22Rv1 (cell line): ENCODE measurements at regions not wholly inside any gene's neighbourhood (a gene's known extent, or its start where the extent isn't known, plus 50 kb on each side); places are given as distances from the start of the nearest gene placed in this dataset.

ENCODE experiments used
- H3K27ac ChIP-seq: fragments of 450-650 bp; 2 replicates; pipeline ENCODE4 v1.5.1; 2017
- ZFX ChIP-seq: fragments of 450-650 bp; IDR thresholded peaks from 2 replicates; pipeline ENCODE4 v1.6.1; 2017; ENCODE audit warnings: antibody characterized with exemption, borderline replicate concordance
- TF ChIP-seq, protein P1 (sequence below): fragments of 450-650 bp; IDR thresholded peaks from 2 replicates; pipeline ENCODE4 v1.5.1; 2017; ENCODE audit warnings: mild to moderate bottlenecking

DNA sequence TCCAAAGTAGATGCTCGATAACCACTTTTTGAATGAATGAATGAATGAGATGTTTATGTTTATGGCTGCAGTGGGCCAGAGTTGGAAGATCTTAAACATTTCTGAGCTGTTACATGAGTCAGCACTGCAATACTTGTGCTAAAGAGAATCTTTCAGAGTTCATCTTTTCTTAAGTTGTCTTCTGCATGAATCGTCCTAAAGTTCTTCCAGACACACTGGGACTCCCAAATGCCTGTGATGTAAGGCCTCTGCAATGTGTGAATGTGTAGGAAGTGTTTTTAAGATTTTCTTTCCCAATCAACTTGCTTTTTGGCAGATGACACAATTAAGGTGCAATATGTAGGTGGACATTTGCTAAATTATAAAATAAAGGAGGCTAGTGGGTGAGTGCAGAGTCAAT is 50.3 kb upstream of the TRIM9 start:
- no peak for TF ChIP-seq ZFX
- TF ChIP-seq, protein P1, sequence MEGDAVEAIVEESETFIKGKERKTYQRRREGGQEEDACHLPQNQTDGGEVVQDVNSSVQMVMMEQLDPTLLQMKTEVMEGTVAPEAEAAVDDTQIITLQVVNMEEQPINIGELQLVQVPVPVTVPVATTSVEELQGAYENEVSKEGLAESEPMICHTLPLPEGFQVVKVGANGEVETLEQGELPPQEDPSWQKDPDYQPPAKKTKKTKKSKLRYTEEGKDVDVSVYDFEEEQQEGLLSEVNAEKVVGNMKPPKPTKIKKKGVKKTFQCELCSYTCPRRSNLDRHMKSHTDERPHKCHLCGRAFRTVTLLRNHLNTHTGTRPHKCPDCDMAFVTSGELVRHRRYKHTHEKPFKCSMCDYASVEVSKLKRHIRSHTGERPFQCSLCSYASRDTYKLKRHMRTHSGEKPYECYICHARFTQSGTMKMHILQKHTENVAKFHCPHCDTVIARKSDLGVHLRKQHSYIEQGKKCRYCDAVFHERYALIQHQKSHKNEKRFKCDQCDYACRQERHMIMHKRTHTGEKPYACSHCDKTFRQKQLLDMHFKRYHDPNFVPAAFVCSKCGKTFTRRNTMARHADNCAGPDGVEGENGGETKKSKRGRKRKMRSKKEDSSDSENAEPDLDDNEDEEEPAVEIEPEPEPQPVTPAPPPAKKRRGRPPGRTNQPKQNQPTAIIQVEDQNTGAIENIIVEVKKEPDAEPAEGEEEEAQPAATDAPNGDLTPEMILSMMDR: no peak
- H3K27ac ChIP-seq: no peak overlapping the region

DNA sequence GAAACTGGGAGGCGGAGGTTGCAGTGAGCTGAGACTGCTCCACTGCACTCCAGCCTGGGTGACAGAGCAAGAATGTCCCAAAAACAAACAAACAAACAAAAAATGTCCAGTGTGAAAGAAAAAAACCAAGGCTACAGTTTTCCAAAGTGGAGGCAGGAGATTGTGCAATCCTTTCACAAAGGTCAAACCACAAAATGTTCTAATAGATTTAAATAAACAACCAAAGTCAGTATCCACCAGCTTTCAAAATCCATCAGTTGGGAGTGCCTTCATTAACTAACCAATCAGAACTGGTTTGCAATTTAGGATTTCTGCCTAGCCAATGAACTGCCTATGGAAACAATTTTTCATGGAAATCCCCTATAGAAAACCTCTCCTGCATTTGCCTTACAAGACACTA is 52.3 kb upstream of the TRIM9 start:
- TF ChIP-seq ZFX: no peak
- TF ChIP-seq, protein P1: no peak
- H3K27ac ChIP-seq: no peak overlapping the region

DNA sequence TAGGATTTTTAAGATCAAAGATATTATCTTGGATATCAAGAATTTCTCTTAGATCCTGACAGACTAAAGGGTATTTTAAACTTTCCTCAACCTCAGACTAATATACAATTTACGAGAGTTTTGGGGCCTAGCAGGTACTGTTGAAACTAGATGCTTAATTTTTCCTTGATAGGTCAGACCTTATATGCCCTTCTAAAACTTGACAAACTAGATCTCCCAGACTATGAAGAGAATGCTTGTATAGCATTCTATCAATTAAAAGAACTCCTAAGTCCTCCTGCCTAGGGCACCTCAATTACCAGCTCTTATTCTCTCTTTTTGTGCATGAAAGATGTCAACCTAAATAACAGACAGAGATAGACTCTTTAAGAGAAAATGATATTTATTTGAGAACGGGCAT is 60.4 kb upstream of the TRIM9 start:
- no peak for TF ChIP-seq ZFX
- TF ChIP-seq, protein P1: no peak
- no peak overlapping the region for H3K27ac ChIP-seq

DNA sequence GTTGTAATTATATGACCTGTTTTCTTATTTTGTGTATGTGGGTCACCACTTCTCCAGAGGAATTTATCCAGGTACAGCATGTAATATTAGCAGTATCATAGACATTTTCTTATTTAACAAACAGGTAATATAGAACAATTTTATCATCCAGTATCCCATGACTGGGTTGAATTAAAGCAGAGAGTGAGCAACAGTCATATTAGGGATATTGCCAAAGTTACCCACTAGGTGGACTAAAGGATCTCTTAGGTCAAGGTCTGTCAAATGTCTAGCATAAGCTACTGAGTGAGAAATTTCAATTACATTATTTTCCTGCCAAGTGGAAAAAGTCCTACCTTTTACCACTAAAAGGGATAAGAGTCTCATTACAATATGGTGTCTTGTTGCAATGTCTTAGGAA is 62.1 kb upstream of the TRIM9 start:
- H3K27ac ChIP-seq: no peak overlapping the region
- TF ChIP-seq, protein P1: peak; percentile 50; the same call in 1 of the 2 replicates
- no peak for TF ChIP-seq ZFX

DNA sequence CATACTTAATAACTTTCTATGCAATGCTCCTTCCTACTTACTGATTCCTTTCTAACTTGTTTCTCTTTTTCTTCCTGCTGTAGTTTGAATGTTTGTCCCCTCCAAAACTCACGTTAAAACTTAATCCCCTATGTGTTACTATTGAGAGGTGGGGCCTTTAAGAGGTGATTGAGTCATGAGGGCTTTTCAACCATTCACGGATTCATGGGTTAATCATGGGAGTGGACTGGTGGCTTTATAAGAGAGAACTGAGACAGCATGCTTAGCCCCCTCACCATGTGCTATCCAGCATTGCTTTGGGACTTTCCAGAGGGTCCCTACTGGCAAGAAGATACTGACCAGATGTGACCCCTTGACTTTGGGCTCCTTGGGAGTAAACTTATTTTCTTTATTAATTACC is 66.0 kb upstream of the TRIM9 start:
- TF ChIP-seq, protein P1: no peak
- no peak for TF ChIP-seq ZFX
- H3K27ac ChIP-seq: no peak overlapping the region

DNA sequence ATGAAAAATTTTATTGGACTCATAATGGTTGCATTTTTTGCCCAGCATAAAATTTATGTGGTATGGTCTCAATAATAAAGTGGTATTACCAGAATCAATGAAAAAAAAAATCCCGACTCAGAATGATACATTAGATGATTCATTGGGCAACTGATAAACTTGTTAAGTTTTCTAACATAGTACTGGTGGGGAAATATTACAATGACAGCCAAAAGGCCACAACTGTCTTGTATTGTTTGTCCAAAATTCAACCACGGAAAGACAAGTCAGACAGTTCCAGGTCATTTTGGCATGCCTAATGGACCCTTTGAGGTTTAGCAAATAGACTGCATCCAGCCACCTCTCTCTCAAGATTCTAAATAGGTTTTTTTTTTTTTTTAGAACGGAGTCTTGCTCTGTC is 70.5 kb upstream of the TRIM9 start:
- H3K27ac ChIP-seq: no peak overlapping the region

DNA sequence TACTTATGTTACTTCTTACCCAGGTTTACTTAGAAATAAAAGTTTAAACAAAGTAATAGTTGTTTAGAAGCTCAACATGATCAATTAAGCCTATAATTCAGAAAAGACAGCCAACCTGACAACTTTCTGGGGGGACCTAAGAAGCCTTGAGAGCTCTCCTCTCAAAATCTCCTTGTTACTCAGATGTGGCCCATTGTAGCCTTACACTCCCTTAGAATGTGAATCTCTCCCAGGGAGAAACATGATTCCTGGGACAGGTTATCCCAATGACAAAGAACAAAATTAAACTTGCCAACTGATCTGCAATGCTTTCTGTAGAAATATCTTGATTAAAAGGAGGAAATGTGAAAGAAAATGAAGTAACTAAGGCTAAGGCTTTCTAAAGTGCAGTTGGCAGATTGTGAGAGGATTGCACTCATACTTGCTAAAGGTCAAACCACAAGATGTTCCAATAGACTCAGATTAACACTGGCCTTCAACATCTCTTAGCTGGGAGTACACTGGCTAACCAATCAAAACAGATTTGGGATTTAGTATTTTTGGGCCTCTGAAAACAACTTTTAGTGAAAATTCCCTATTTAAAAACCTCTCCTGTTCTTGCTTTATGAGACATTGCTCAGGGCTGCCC is 72.3 kb upstream of the TMX1 start:
- no peak overlapping the region for H3K27ac ChIP-seq
- TF ChIP-seq, protein P1: no peak
- no peak for TF ChIP-seq ZFX

More for the DNA sequence above, 70.5 kb upstream of the TRIM9 start:
- TF ChIP-seq, protein P1: no peak
- TF ChIP-seq ZFX: no peak
